ENCODE measurements at regions not wholly inside any gene's neighbourhood (a gene's known extent, or its start where the extent isn't known, plus 50 kb on each side); places are given as distances from the start of the nearest gene placed in this dataset.

- Histone ChIP-seq H3K27me3 (ENCODE audit: control insufficient read depth, insufficient read depth, low read length) (no peaks in the 10 kb centered on the region), H3K27ac (ENCODE audit: low read length) (no peak overlapping the region), H3K36me3 (ENCODE audit: control insufficient read depth, insufficient read depth, low read length) (no peaks in the 10 kb centered on the region), H3K4me3 (ENCODE audit: low read length) (no peak overlapping the region), H3K4me1 (ENCODE audit: control insufficient read depth, insufficient read depth, low read length) (no peaks in the 10 kb centered on the region), H3K9me3 (ENCODE audit: control insufficient read depth, insufficient read depth, low read length) (no peaks in the 10 kb centered on the region)
- DNase-seq (ENCODE audit: low read depth, low spot score): no peak
- no CpG with 5 or more reads among the region's 4 CpGs for WGBS (ENCODE audit: insufficient coverage, insufficient read length)
These were observed 183.0 kb upstream of the APCDD1 start for GRCh38 chr18:10271481-10271880.

DNA sequence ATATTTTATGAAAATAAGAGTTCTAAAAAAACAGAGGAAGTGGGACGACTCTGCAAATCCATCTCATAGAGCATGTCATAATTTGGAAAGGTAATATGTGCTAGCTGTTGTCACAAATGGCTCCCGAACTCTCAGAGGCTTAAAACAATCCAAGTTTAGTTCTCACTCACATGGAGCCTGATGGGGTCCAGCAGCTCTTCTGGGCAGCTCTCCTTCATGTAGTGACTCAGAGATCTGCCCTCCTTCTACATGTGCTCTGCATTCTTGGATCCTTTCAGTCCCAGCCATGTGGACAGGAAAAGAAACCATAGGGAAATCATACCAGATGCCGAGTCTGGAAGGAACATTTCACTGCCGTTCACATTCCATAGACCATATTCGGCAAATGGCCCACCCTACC lies 180.1 kb upstream of the APCDD1 start:
- H3K4me3 ChIP-seq (ENCODE audit: low read length): no peak overlapping the region
- WGBS (ENCODE audit: insufficient coverage, insufficient read length): no CpG with 5 or more reads among the region's 5 CpGs
- no peak overlapping the region for H3K27ac ChIP-seq (ENCODE audit: low read length)
- no peaks in the 10 kb centered on the region for H3K9me3 ChIP-seq (ENCODE audit: control insufficient read depth, insufficient read depth, low read length)
- no peaks in the 10 kb centered on the region for H3K27me3 ChIP-seq (ENCODE audit: control insufficient read depth, insufficient read depth, low read length)
- DNase-seq (ENCODE audit: low read depth, low spot score): no peak
- no peaks in the 10 kb centered on the region for H3K4me1 ChIP-seq (ENCODE audit: control insufficient read depth, insufficient read depth, low read length)
- no peaks in the 10 kb centered on the region for H3K36me3 ChIP-seq (ENCODE audit: control insufficient read depth, insufficient read depth, low read length)

DNA sequence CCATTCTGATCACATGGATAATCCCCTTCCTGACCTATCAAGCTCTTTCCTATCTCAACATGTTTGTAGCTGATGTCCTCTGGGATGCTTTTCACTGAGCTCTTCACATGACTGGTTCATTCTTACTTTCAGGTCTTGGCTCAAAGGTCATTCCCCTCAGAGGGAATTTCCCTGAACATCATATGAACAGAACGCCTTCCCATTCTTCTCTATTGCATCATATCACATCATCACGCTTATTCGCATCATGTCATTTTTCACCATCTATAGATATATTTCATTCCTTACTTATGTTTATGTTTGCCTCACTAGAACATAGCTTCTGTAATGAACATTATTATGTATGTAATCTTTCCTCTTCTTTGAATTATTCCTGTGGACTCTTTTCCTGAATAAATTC lies 178.9 kb upstream of the APCDD1 start:
- H3K27me3 ChIP-seq (ENCODE audit: control insufficient read depth, insufficient read depth, low read length): no peaks in the 10 kb centered on the region
- H3K27ac ChIP-seq (ENCODE audit: low read length): no peak overlapping the region
- H3K36me3 ChIP-seq (ENCODE audit: control insufficient read depth, insufficient read depth, low read length): no peaks in the 10 kb centered on the region
- H3K4me1 ChIP-seq (ENCODE audit: control insufficient read depth, insufficient read depth, low read length): no peaks in the 10 kb centered on the region
- DNase-seq (ENCODE audit: low read depth, low spot score): no peak
- H3K9me3 ChIP-seq (ENCODE audit: control insufficient read depth, insufficient read depth, low read length): no peaks in the 10 kb centered on the region
- H3K4me3 ChIP-seq (ENCODE audit: low read length): no peak overlapping the region
- 100% methylated on average over 2 of the region's 3 CpGs for WGBS (ENCODE audit: insufficient coverage, insufficient read length)

- Histone ChIP-seq H3K27ac (ENCODE audit: low read length) (no peak overlapping the region), H3K4me1 (ENCODE audit: control insufficient read depth, insufficient read depth, low read length) (no peaks in the 10 kb centered on the region), H3K36me3 (ENCODE audit: control insufficient read depth, insufficient read depth, low read length) (no peaks in the 10 kb centered on the region), H3K27me3 (ENCODE audit: control insufficient read depth, insufficient read depth, low read length) (no peaks in the 10 kb centered on the region), H3K9me3 (ENCODE audit: control insufficient read depth, insufficient read depth, low read length) (no peaks in the 10 kb centered on the region), H3K4me3 (ENCODE audit: low read length) (no peak overlapping the region)
- no peak for DNase-seq (ENCODE audit: low read depth, low spot score)
These were observed 176.2 kb upstream of the APCDD1 start for GRCh38 chr18:10278265-10278664.

DNA sequence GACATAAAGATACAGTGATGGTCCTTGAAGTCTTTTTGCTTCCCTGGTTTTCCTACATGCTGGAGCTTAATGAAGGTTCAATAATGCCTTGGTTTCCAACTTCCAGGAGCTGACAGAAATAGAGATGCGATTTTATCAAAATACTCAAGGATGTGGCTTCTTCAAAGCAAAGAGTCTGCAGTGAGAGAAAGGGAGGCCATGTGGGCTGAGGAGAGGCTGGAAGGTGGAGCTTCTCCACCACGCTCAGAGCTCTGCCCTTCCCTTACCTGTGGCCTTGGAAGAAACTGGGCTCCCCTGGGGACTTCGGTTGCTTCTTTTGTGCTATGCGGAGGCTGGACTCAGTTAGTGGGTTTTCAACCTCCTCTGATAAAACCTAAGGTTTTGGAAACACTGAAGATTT lies 175.0 kb upstream of the APCDD1 start:
- no peaks in the 10 kb centered on the region for H3K27me3 ChIP-seq (ENCODE audit: control insufficient read depth, insufficient read depth, low read length)
- H3K27ac ChIP-seq (ENCODE audit: low read length): no peak overlapping the region
- H3K4me1 ChIP-seq (ENCODE audit: control insufficient read depth, insufficient read depth, low read length): no peaks in the 10 kb centered on the region
- H3K36me3 ChIP-seq (ENCODE audit: control insufficient read depth, insufficient read depth, low read length): no peaks in the 10 kb centered on the region
- no peak overlapping the region for H3K4me3 ChIP-seq (ENCODE audit: low read length)
- no peaks in the 10 kb centered on the region for H3K9me3 ChIP-seq (ENCODE audit: control insufficient read depth, insufficient read depth, low read length)
- no peak for DNase-seq (ENCODE audit: low read depth, low spot score)
- no CpG with 5 or more reads among the region's 4 CpGs for WGBS (ENCODE audit: insufficient coverage, insufficient read length)

DNA sequence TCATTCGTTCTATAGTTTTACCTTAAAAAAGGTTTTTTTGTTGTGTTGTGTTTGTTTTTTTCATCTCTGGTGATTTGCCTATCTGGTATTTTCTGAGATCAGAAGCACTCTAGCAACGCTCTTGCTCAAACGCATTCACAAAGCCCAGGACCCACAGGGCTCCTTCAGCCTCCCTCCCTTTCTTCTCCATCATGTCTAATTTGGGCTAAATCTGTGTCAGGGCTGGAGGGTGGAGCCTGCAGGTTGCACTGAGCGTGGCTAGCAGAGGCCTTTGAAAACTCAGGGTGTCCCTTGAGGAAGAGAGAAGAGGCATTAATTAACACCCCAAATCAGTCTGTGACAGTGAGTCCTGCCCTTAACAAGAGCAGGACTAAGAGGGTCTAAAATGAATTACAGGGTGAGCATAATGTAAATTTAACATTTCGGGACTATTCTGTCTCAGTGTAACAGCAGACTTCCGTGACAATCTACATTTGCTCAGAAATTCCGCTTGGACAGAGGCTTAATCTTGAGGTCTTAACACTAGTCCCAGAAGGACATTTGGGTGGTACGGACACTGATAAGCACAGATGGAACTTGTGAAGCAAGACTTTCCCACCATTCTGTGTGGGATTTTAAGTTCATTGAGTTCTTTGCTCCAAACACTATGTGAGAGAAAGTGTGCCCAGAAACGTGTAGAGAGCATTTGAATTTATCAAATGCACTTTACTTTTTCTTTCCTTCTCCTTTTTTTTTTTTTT lies 174.4 kb upstream of the APCDD1 start:
- H3K27me3 ChIP-seq (ENCODE audit: control insufficient read depth, insufficient read depth, low read length): no peaks in the 10 kb centered on the region
- H3K36me3 ChIP-seq (ENCODE audit: control insufficient read depth, insufficient read depth, low read length): no peaks in the 10 kb centered on the region
- whole genome bisulfite sequencing (ENCODE audit: insufficient coverage, insufficient read length): no CpG with 5 or more reads among the region's 9 CpGs

DNA sequence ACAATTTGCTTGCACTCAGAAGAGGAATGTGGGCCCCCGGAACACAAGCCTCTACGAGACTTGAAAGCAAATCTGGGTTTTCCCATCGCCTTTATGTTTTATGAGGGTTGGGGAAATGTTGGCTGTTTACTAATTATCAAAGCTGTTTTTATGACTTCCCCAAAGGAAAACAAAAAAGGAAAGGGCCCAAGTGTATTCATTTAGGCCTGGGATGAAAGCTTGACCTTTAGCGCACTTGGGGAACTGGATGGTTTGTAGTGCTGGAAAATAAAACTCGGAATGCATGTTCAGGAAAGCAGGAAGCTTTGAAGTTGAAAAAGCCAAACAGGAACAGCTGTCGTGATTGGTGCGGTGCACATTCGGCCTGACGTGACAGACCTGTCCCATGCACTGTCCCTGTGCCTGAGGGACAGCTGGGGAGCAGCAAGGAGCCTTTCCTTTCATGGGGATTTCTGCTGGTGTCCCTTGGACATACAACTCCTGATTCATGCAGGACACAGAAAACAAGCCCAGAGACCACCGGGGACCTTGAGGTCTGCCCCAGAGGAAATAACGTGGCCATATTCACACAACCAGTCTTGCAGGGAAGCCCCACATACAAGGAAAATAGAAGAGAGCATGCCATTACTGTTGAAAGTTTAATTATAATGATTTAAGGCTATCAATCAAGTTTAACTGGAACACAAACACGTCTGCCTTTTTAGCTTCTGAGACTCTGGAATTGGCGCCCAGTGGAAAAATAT lies 169.7 kb upstream of the APCDD1 start:
- Histone ChIP-seq H3K9me3 (ENCODE audit: control insufficient read depth, insufficient read depth, low read length) (no peaks in the 10 kb centered on the region), H3K36me3 (ENCODE audit: control insufficient read depth, insufficient read depth, low read length) (no peaks in the 10 kb centered on the region), H3K4me3 (ENCODE audit: low read length) (no peak overlapping the region), H3K27me3 (ENCODE audit: control insufficient read depth, insufficient read depth, low read length) (no peaks in the 10 kb centered on the region), H3K27ac (ENCODE audit: low read length) (no peak overlapping the region), H3K4me1 (ENCODE audit: control insufficient read depth, insufficient read depth, low read length) (peaks cover 2% of the 10 kb centered on the region; the same call in 1 of the 2 replicates)
- no CpG with 5 or more reads among the region's 13 CpGs for WGBS (ENCODE audit: insufficient coverage, insufficient read length)
- DNase-seq (ENCODE audit: low read depth, low spot score): no peak

More for the DNA sequence above, 174.4 kb upstream of the APCDD1 start:
- Histone ChIP-seq H3K9me3 (ENCODE audit: control insufficient read depth, insufficient read depth, low read length) (no peaks in the 10 kb centered on the region), H3K27ac (ENCODE audit: low read length) (no peak overlapping the region), H3K4me1 (ENCODE audit: control insufficient read depth, insufficient read depth, low read length) (no peaks in the 10 kb centered on the region), H3K4me3 (ENCODE audit: low read length) (no peak overlapping the region)
- no peak for DNase-seq (ENCODE audit: low read depth, low spot score)

- H3K9me3 ChIP-seq (ENCODE audit: control insufficient read depth, insufficient read depth, low read length): no peaks in the 10 kb centered on the region
- no peaks in the 10 kb centered on the region for H3K27me3 ChIP-seq (ENCODE audit: control insufficient read depth, insufficient read depth, low read length)
- H3K36me3 ChIP-seq (ENCODE audit: control insufficient read depth, insufficient read depth, low read length): no peaks in the 10 kb centered on the region
- H3K4me1 ChIP-seq (ENCODE audit: control insufficient read depth, insufficient read depth, low read length): peaks cover 2% of the 10 kb centered on the region; the same call in 1 of the 2 replicates
- no peak overlapping the region for H3K4me3 ChIP-seq (ENCODE audit: low read length)
- WGBS (ENCODE audit: insufficient coverage, insufficient read length): no CpG with 5 or more reads among the region's 3 CpGs
- DNase-seq (ENCODE audit: low read depth, low spot score): no peak
- H3K27ac ChIP-seq (ENCODE audit: low read length): no peak overlapping the region
These were observed 169.2 kb upstream of the APCDD1 start for GRCh38 chr18:10285283-10285640.

DNA sequence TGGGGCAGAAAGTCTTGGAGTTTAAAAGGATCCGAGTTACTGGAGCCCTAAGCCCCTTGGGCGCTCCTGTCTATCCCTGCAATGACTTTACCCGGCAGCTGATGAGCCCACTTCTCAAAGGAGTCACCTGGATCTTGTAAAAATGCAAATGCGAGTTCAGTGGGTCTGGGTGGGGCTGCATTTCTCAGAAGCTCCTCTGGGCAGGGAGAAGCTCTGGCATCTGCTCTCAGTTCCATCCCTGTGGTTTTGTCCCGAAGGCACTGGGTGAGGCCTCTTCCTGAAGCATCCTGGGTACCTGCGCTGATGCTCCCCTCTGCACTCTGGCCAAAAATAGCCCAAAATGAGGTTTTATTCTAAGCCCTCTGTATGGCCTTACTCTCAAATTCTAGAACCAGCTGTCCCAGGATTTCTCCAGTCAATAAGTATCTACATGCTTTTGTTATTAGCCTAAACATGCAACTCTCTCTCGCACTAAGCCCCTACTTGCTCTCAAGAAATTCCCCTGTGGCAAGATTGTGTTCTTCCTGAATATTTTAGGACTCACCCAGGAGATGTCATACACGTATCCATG lies 167.8 kb upstream of the APCDD1 start:
- no peak overlapping the region for H3K27ac ChIP-seq (ENCODE audit: low read length)
- H3K9me3 ChIP-seq (ENCODE audit: control insufficient read depth, insufficient read depth, low read length): no peaks in the 10 kb centered on the region
- H3K4me3 ChIP-seq (ENCODE audit: low read length): no peak overlapping the region
- H3K36me3 ChIP-seq (ENCODE audit: control insufficient read depth, insufficient read depth, low read length): no peaks in the 10 kb centered on the region
- WGBS (ENCODE audit: insufficient coverage, insufficient read length): no CpG with 5 or more reads among the region's 8 CpGs
- H3K27me3 ChIP-seq (ENCODE audit: control insufficient read depth, insufficient read depth, low read length): no peaks in the 10 kb centered on the region
- peaks cover 2% of the 10 kb centered on the region; the same call in 1 of the 2 replicates for H3K4me1 ChIP-seq (ENCODE audit: control insufficient read depth, insufficient read depth, low read length)
- no peak for DNase-seq (ENCODE audit: low read depth, low spot score)

- no peaks in the 10 kb centered on the region for H3K36me3 ChIP-seq (ENCODE audit: control insufficient read depth, insufficient read depth, low read length)
- no peaks in the 10 kb centered on the region for H3K27me3 ChIP-seq (ENCODE audit: control insufficient read depth, insufficient read depth, low read length)
- H3K27ac ChIP-seq (ENCODE audit: low read length): no peak overlapping the region
- H3K4me1 ChIP-seq (ENCODE audit: control insufficient read depth, insufficient read depth, low read length): peaks cover 2% of the 10 kb centered on the region; the same call in 1 of the 2 replicates
- H3K9me3 ChIP-seq (ENCODE audit: control insufficient read depth, insufficient read depth, low read length): no peaks in the 10 kb centered on the region
- no peak overlapping the region for H3K4me3 ChIP-seq (ENCODE audit: low read length)
- no CpG with 5 or more reads among the region's 4 CpGs for WGBS (ENCODE audit: insufficient coverage, insufficient read length)
- DNase-seq (ENCODE audit: low read depth, low spot score): no peak
These were observed 165.2 kb upstream of the APCDD1 start for GRCh38 chr18:10289251-10289650.
